ENCODE measurements at regions not wholly inside any gene's neighbourhood (a gene's known extent, or its start where the extent isn't known, plus 50 kb on each side); places are given as distances from the start of the nearest gene placed in this dataset.

DNA sequence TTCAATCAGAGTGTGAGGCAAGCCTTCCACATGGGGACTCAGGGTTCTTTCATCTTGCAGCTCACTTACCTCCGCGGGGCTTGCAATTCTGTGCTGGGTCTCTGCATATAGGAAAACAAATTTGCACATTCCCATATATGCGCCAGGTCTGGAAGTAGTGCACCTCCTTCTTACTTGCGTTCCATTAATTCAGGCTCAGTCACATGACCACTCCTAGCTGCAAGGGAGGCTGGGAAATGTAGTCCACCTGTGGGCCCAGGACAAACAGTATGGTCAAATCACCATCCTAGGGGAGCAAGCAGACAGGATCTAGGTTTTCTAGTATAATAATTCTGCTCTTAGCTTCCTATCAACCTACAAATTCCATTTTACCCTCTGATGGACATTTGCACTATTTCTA, 160.4 kb downstream of the AACS start:
- DNase-seq (ENCODE audit: low spot score): no peak

DNA sequence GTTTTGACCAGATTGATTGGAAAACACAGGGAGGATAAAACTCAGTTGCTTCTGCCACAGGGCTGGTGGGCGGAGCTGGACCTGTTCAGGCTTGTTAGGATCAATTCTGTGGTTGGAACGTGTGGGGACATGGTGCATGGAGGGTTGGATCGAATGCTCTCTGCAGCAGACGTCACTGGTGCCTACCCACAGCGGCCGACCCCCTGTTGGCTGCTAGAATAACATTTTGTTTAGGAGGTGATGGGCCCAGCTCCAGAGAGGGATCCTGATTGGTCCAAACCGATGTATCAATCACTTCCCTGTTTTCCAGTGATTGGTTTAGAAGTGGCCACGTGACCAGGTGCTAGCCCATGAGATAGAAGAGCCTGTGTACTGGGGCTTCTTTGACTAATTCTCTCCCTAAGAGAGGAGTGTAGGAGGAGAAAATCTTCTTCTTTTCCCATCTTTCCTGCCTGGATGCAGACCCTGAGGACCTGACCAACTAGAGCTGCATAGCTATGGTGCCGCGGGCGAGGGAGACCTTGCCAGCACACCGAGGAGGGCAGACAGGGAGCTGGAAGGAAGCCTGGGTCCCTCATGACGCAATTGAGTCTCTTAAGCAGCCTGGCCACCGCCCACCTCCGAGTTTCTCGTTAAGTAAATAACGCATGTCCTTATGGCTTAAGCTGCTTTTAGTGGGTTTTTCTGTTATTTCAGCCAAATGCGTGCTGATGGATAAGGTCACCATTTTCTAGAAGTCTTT, 163.5 kb downstream of the AACS start:
- DNase-seq (ENCODE audit: low spot score): no peak

GRCh38 chr12:125229878-125230530, 164.8 kb downstream of the AACS start:
- no peak for DNase-seq (ENCODE audit: low spot score)

DNA sequence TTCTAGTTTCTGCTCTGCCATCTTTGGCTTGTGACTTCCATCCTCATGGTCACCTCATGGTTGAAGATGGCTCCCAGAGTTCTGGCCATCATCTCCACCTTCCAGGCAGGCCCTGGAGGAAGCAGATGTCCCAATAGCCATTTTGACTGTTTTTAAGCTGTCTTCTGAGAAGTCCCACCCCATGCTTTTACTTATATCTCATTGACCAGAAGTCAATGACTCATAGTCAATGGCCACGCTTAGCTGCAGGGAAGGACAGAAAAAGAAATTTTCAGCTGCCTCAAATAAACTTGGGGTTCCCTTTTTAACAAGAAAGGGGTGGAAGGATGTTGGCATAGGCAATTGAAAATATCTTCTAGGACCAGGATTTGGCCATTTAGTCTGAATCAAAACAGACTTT, 168.1 kb downstream of the AACS start:
- DNase-seq (ENCODE audit: low spot score): no peak

DNA sequence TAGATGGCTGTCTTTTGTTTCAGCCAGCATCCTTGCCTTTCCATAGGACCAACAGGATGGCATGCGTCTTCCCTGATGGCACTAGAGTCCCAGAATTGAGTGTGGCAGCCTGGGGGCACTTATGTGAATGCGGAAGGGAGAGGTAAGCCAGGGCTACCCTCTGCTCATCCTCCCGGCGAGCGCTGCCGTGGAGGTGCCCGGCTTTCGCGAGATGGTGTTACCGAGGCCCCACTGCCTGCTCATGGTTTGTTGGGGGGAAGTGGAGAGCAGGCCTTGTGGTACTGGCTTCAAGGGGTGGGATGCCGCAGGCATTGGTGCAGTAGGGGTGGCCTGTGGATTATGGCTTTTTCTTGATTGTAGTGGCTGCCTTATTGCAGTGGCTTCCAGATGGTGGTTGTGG, 174.3 kb downstream of the AACS start:
- DNase-seq (ENCODE audit: low spot score): no peak

DNA sequence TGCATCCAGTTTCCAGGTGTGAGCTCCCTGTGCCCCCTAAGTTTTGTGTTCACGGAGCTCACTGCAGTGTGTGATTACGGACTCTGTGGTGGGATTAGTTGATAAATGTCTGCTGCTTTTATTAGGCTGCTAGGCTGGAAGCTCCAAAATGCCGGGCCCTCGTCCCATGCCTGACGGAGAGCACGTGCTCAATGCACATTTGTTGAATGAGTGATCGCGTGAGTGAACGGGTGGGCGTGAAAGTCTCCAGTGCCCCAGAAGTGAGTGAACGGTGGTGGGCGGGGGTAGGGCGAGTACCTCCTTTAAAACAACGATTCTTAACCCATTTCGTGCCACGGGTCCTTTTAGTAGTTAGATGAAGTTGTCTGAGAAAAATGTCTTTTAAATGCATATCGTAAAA, 175.5 kb downstream of the AACS start:
- no peak for DNase-seq (ENCODE audit: low spot score)

DNA sequence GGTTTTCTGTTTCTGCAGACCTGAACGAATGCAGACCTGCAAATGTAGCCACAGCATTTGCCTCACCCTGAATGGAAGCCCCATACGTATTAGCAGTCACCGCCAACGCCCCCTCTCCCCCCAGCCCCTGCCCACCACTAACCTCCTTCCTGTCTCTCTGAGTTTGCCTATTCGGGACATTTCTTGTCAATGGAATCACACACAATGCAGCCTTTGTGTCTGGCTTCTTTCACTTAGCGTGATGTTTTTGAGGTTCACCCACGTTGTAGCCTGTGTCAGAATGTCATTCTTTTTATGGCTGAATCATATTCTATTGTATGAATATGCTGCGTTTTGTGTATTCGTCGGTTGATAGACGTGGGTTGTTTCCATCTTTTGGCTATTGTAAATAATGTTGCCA, 178.6 kb downstream of the AACS start:
- DNase-seq (ENCODE audit: low spot score): no peak

- DNase-seq (ENCODE audit: low spot score): no peak
These were observed 179.1 kb downstream of the AACS start for GRCh38 chr12:125244338-125244737.

- DNase-seq (ENCODE audit: low spot score): no peak
These were observed 180.6 kb downstream of the AACS start for GRCh38 chr12:125245581-125246557.

- no peak for DNase-seq (ENCODE audit: low spot score)
These were observed 182.2 kb downstream of the AACS start for GRCh38 chr12:125247477-125247876.

DNA sequence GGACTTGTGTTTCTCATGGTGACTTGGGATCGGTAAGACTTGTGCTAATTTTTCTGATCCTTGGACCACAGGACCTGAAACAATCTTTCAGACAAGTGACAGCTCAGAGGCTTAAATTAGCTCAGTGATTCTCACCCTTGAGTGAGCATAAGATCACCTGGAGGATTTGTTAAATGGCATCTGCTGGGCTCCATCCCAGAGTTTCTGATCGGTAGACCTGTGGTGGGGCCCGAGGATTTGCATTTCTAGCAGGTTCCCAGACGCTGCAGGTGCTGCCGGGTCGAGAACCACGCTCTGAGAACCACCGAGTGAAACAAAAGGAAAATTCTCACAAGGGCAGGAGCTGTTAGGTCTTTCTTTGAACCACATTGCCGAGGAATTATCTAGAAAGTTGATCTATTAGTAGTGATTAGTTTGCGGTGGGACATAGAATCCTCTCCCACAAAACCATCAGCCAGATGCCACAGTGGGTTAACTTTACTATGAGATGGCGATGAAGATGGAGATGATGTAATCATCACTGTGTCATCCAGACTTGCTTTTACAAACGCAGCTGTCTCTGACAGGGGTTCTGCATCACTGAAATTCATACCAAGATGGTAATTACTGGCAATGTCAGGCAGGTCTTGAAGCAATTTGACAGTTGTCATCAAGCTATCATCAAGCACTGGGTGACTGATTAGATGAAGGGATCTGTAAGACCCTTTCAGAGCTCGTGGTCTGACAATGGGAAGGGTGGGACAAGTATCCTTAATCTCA, 184.0 kb downstream of the AACS start:
- no peak for DNase-seq (ENCODE audit: low spot score)

DNA sequence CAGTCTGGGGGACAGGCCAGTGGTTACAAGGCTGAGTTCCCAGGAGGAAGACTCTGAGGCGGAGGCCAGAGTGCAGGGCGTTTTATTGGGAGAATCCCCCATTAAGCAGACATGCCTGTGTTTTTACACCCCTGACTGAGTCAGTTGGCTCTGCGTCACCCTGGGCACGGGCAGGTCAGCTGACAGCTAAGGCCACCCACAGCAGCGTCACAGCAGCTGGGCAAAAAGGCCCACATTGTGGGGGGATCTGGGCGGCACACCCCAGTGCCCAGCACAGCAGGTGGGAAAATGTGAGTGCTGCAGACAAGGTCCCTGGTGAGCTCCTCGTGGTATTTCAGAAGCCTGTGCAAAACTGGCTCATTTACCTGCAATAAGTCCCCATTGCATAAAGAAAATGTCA, 184.7 kb downstream of the AACS start:
- DNase-seq (ENCODE audit: low spot score): no peak

- no peak for DNase-seq (ENCODE audit: low spot score)
These were observed 189.0 kb downstream of the AACS start for GRCh38 chr12:125254236-125254635.

- no peak for DNase-seq (ENCODE audit: low spot score)
These were observed 189.6 kb downstream of the AACS start for GRCh38 chr12:125254856-125255255.

GRCh38 chr12:125255935-125256633, 190.8 kb downstream of the AACS start:
- DNase-seq (ENCODE audit: low spot score): no peak

- DNase-seq (ENCODE audit: low spot score): no peak
These were observed 191.3 kb downstream of the AACS start for GRCh38 chr12:125256634-125256936.

DNA sequence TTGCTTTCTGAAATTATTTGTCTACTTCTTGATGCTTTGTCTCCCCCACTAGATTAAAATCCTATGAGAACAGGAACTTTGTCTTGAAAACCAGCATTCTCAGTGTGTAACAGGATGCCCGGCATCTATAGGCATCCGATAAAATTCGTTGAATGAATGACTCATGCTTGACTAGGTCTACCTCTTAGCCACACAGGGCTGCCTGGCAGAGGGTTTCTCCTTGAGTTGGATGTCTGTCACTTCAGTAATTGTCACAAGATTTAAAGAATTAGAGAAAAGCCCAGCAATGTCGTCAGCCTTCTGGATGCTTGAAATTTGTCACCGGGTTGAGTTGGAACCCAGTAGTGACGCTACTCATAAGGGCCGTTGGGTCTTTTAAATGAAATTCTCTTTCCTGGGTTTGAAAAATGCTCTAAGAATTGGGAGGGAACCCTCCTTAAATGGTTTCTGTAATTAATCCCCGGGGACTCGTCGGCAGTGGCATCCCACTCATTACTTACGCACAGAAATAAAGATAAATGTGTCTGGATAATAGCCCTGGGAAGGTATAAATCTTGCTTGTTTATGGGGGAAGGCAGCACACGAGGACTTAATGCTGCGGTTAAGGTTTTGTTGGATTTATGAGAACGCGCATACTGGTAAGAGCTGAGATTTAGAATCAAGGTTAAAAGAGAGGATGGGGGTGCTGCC, 194.1 kb downstream of the AACS start:
- DNase-seq (ENCODE audit: low spot score): no peak

GRCh38 chr12:125262851-125263250, 197.6 kb downstream of the AACS start:
- no peak for DNase-seq (ENCODE audit: low spot score)

DNA sequence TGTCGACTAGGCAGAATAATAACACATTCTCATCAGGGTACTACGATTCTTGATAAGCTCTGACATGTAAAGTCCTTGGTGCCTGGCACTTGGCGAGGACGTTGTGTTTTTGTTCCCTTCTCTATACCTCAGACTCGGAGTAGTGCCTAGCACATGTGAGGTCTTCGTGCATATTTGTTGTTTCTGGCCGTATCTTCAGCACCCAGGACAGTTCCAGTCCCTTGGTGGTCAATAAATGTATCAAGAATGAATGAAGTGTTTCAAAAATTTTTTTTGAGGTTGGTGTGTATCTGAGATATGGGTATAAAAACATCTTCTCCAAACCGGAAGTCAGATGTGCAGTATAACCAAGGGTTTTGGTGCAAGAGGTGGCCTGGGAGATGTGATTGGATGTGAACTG, 198.2 kb downstream of the AACS start:
- DNase-seq (ENCODE audit: low spot score): no peak

DNA sequence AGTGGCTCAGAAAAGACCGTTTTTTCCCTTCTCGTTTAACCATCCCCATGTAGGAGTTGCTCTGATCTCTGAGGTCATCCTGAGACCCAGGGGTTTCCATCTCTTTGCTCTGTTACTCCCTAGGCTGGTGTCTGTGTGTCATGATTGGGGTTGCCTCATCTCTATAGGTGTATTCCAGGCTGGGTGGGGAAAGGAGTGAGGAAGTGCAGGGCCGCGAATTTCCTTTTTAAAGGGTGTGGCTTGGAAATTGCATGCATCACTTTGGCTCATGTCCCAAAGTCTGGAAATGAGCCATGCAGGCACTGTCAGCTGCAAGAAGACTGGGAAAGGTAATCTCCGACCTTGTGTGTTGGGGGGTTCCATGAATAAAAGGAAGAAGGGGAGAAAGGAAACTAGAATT, 201.9 kb downstream of the AACS start:
- DNase-seq (ENCODE audit: low spot score): no peak

DNA sequence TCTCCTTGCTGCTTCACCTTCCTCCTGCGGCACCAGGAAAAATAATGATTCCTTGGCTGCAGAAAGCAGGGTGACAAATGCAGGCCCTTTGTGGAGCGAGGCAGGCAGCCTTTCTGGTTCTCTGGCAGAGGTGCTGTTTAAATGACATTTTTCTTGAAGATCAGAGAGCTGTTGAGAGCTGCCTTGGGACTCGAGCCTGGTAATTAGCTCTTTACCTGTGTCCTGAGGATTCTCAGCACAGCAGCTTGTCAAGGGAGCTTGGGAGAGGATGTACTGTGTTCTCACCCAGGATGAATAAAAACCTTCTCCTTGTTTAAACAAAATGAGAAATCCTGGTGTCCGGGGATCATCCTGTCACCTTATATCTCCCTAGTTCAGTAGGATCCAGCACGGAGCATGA, 204.0 kb downstream of the AACS start:
- DNase-seq (ENCODE audit: low spot score): no peak
